Activated T-cell treated with anti-CD3 and anti-CD28 coated beads for 4 hours (primary cell): ENCODE measurements at regions not wholly inside any gene's neighbourhood (a gene's known extent, or its start where the extent isn't known, plus 50 kb on each side); places are given as distances from the start of the nearest gene placed in this dataset.

Experiments used
- DNase-seq: peaks from one replicate; pipeline ENCODE4 v3.0.0-alpha.2; 2020

DNA sequence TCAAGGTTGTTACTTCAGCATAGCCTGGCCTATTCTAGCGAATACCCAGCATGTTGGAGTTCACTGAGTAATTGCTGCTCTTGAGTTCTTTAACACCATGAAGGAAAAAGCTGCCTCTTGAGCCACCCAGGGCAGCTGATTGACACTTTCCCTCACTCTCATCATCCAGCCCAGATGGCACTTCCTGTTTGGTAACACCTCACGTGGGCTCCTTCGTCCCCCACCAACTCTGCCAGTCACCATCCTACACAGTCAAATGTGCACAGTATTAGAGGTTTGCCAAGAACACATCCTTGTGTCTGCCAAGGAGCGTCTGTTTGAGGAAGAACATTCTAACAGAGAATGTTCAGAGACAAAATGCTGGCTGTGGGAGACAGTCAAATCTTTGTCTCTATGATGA is 266.3 kb downstream of the RPLP1 start:
- no peak for DNase-seq

- DNase-seq = peak; percentile 44
Measured at GRCh38 chr15:69719527-69720240, 267.1 kb downstream of the RPLP1 start.

GRCh38 chr15:69720536-69720935 is 267.9 kb downstream of the RPLP1 start:
- DNase-seq = no peak

GRCh38 chr15:69722924-69723323 is 270.3 kb downstream of the RPLP1 start:
- DNase-seq = no peak

DNA sequence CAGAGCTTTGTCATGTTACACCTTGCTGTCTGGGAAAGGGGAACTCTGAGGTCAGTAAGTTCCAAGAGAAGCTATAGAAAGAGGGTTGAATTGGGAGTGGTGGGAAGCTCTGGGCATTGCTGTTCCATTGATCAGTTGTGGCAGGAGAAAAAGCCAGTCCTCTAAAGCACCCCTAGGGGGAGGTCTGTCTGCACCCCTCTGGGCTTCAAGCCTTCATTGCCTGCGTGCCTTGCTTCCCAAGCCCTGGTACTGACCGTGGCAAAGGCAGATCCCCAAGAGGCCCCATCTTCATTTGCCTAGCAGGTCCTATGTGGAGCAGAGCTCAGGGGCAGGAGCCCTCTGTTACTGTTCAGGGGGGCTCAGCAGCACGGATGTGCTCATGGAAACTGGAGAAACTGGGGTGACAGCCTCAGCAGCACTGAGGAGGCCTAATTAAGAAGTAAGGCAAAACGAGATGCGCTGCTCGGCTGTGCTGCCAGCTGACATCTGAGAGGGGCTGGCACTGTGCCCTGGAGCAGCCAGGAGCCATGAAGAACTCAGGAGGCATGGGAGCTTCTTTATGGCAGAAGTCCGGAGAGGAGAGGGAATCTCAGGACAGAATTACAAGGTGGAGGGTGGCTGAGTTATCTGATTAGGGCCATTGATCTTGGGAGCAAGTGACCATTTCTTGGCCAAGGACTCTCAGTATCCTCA is 270.9 kb downstream of the RPLP1 start:
- DNase-seq = no peak

- DNase-seq = no peak
Measured at GRCh38 chr15:69724333-69724732, 271.7 kb downstream of the RPLP1 start.

DNA sequence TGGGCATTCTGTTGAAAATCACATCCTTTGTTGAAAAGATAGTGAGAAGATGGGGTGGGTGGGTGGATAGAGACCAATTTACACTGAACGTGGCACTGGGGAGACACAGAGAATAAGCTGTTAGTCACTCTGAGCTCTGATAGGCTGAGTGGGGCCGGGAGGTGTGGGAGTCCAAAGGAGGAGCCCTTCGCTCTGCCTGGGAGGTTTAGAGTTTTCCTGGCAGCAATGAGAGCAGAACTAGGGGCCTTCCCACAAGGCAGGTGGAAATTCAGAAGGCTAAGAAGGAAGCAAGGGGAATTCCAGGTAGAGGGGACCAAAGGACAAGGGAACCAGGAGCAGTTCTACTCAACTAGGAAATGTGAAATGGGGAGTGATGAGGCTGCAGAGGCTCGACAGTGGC is 272.7 kb downstream of the RPLP1 start:
- no peak for DNase-seq

DNA sequence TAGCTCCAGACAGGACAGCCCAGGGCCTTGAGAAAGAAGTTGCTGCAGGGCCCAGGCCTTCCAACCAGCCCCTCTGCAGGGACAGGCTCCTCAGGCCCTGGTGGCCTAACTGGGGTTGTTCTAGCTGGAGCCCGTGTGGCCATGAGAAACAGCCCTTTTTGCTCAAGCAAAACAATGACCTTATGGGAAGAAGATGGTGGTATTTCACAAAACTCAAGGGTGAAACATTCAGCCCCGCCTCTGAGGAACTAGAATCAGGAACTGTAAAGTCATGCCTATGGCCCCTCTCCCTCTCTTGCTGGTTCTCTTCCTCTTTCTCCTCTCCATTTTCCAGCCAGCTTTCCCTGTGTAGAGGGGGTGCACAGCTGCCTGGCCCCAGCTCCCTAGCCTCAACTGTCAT is 273.3 kb downstream of the RPLP1 start:
- no peak for DNase-seq

DNA sequence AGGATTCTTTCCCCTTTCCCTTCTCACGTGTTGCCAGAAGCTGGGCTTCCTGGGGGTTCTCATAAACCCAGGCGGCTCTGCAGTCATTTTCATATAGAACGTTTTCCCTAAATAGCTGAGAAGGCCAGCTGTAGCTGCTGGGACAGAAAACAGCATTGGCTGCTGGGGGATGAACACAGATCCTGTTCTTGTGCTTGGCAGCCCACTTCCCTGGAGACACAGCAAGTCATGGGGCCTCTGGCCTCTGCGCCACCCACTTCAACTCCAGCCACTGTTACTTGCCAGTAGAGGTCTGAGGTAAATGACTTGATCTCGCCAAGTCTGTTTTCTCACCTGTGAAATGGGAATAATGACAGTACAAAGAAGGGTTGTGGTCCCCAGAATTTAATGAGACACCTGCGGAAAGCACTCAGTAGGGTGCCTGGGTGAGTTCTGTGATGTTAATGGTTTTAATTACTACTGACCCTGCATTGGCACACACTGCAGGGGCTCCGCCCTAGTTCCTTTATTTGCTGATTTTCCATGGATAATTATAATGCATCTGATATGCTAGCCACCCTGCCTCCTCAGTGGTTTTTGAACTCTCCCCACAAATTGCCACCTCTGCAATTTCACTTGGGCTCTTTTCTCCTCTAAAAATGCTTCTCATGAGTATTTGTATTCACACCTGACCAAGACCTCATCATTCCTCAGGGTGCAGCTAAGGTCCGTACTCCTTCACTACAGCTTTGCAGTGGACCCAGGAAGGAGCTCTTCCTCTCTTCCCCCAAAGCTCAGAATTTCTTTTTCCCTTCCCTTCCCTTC is 274.7 kb downstream of the RPLP1 start:
- DNase-seq = no peak

GRCh38 chr15:69729167-69729748 is 276.6 kb downstream of the RPLP1 start:
- peak; percentile 79 for DNase-seq

DNA sequence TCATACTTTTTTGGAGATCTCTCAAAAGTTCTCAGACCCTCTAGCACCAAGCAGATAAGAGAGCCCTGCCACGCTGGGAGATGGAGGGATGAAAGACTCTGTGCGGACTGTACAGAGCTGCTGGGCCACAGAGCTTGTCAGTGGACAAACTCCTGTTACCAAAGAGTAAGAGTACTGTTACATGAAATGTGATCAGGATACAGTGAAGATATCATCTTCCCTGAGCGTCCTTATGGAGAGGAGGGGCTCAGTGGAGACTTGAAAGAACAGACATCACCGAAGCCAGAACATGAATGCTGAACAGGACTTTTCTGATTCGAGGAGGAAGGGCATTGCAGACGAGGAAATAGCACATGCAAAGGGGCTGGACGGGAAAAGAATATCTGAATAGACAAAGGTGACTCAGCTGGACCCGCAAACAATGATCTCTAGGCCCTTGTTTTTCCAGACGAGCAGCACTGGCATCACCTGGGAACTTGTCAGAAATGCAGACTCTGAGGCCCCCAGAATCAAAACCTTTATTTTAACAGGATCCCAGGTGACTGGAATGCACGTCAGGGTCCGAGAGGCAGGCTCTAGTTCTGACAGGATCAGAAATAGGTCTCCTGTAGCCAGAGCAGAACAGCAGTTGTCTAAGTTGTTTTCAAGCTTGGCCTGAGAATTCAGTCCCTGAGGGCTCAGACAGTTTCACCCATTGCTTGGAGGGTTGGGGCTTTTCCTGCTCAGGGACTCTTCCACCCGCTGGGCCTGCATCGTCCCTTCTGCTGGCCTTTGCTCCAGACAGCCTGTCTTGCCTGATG is 277.9 kb downstream of the RPLP1 start:
- no peak for DNase-seq

DNA sequence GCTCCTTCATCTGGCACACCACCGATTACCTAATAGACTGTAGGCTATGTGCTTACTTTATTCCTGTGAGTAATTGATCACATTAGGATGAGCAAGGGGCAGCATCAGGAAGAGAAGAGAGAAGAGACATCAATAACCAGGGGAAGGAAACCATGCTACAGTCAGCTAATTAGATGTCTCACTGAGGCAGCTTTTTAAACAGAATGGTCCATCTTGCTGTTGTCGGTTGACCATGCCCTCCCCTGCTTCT is 278.4 kb downstream of the RPLP1 start:
- DNase-seq = no peak

GRCh38 chr15:69731581-69731980 is 279.0 kb downstream of the RPLP1 start:
- no peak for DNase-seq

DNA sequence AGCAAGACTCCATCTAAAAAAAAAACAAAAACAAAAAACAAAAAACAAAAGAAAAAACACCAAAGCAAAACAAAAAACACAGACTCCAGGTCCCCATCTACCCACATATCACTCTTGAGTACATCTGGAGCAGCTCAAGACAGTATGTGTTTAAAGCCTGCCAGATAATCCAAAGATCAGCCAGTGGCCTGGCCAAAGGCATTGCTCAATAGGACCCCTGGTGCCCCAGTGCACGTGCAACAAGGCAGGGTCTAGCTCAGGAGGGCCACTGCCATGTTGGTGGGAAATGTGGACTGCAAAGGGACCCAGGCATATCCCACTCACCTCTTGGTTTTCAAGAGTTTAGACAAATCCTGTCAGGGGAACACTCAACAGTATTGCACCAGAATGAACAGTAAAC is 279.5 kb downstream of the RPLP1 start:
- no peak for DNase-seq

DNA sequence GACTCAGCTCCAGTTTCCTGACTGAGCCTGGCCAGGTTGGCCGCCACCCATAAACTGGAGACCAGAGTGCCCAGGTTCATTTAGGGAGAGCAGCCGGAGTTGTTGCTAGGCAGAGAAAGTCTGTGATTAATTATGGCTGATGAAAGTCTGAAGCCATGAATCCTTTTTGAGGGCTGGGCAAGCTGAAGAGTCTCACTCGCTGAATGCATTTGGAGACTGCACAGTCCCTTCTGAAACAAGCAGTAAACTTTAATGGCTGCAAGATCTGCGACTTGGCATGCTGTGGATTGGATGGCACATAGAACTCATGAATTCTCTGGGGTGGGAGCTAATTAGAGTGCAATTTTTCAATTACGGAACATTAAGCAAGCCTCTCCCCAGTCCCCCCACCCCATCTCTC is 282.1 kb downstream of the RPLP1 start:
- no peak for DNase-seq

- DNase-seq = no peak
Measured at GRCh38 chr15:69735121-69735520, 282.5 kb downstream of the RPLP1 start.

- DNase-seq = no peak
Measured at GRCh38 chr15:69736161-69736560, 283.5 kb downstream of the RPLP1 start.

- DNase-seq = no peak
Measured at GRCh38 chr15:69737916-69738315, 285.3 kb downstream of the RPLP1 start.

DNA sequence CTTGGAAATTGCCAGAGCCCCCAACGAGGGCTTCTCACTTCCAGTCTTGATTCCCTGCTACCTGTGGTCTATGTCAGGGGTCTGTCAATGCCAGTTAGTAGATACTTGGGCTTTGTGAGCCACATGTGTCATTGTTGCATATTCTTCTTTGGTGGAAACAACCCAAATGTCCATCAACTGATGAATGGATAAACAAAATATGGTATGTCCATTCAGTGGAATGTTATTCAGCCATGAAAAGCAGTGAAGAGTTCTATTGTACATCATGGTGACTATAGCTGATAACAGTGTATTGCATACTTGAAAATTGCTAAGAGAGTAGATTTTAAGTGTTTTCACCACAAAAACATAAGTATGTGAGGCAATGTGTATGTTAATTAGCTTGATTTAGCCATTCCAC is 288.1 kb downstream of the RPLP1 start:
- DNase-seq = no peak

GRCh38 chr15:69742361-69742760 is 289.7 kb downstream of the RPLP1 start:
- DNase-seq = no peak

DNA sequence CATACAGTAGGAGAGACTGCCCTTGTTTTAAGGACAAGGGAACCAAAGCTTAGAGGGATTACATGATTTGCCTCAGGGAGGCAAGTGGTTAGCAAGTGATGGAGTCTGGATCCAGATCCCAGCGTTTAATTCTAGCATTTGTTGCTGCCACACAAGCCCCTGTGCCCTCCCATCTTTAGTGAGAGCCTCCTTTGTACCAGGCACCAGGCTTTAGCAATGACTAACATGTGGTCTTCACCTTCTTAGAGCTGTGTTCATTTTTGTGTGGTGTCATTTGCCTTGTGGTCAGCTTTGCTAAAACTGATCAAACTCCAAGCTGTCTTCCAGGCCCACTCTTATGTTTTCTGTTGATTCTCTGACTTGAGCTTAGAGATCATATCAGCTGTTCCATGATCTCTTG is 290.5 kb downstream of the RPLP1 start:
- DNase-seq = no peak

DNA sequence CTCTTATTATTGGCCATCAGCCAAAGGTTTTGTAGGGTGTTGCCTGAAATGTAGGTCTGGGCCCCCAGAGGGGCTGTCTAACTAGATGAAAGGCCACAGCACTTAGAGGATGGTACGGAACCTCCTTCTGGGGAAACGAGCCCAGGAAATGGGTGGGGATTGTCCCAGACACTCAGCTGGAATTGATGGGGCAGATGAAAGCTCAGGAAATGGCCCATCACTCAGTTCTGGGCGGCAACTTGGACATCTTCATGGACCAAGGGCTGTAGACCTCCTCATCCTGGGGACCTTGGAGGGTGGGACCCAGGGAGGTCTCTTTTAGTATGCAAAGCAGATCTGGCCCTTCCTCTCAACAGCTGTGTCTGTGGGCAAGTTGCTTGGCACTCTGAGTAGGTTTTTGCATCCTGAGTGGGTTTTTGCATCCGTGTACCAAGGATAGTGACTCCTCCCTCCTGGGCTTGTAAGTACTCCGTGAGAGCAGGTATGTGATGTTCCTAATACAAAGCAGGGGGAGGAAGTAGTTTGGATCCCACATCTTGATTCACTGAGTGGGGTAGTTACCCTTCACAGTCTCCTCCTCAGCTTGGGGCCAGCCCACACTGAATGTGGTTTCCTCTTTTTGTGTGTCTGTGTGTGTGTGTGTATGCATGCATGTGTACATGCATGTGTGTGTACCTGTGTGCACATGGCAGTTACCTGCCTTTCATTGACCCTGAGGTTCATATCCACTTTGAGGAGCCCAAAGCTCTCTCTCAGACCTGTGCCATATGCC is 292.0 kb downstream of the RPLP1 start:
- no peak for DNase-seq
